Aorta (tissue), 5 donors: ENCODE measurements at regions not wholly inside any gene's neighbourhood (a gene's known extent, or its start where the extent isn't known, plus 50 kb on each side); places are given as distances from the start of the nearest gene placed in this dataset.

Experiments used
- ATAC-seq: fragments of 200-7000 bp; cut with Tn5 transposase; one replicate; pipeline ENCODE4 v1.9.1; 2022; ENCODE audit warnings: moderate library complexity; ENCODE audit not compliant: low FRiP score
- DNase-seq, 2 donors: peaks; one replicate each; pipeline ENCODE4 v3.0.0-alpha.2; 2020
- H3K27ac ChIP-seq, 2 donors: one replicate each; pipeline ENCODE4 v1.5.1; 2013; ENCODE audit warnings: low read length in 2 of 2, mild to moderate bottlenecking in 2 of 2, moderate library complexity in 2 of 2, control low read depth in 1 of 2, inconsistent platforms in 1 of 2, low read depth in 1 of 2
- H3K27me3 ChIP-seq, 2 donors: one replicate each; pipeline ENCODE4 v1.6.1; 2013; ENCODE audit warnings: control low read depth in 1 of 2, low read length in 1 of 2, mild to moderate bottlenecking in 1 of 2, moderate library complexity in 1 of 2; ENCODE audit not compliant: insufficient read depth in 2 of 2, control insufficient read depth in 1 of 2
- H3K36me3 ChIP-seq, 2 donors: one replicate each; pipeline ENCODE4 v1.6.1; 2013; ENCODE audit warnings: control low read depth in 1 of 2, low read length in 1 of 2, mild to moderate bottlenecking in 1 of 2; ENCODE audit not compliant: insufficient read depth in 2 of 2, control insufficient read depth in 1 of 2
- H3K4me1 ChIP-seq, 2 donors: one replicate each; pipeline ENCODE4 v1.6.1; 2013; ENCODE audit warnings: low read length in 2 of 2, control low read depth in 1 of 2, mild to moderate bottlenecking in 1 of 2, moderate library complexity in 1 of 2; ENCODE audit not compliant: insufficient read depth in 2 of 2, control insufficient read depth in 1 of 2
- H3K4me3 ChIP-seq, 2 donors: one replicate each; pipeline ENCODE4 v1.5.1; 2013; ENCODE audit warnings: low read length in 2 of 2, control low read depth in 1 of 2, mild to moderate bottlenecking in 1 of 2
- H3K9me3 ChIP-seq: one replicate; pipeline ENCODE4 v1.6.1; 2013; ENCODE audit warnings: mild to moderate bottlenecking, low read length; ENCODE audit not compliant: control insufficient read depth
- WGBS, 2 donors: extraction: QIAGEN DNeasy Blood & Tissue Kit; methylation state at CpG; one replicate each; pipeline ENCODE4 v1.1.7; 2013; 5-methylcytosine and 5-hydroxymethylcytosine counted together
- intact Hi-C, 2 donors: fragments of 100-400 bp; cut with DNase I; formaldehyde crosslinking; loops; one replicate each; pipeline versions ENCODE4 v1.14.2 to v1.15.0; 2022
- donor health status: healthy with polysubstance abuse.
- donor health status: Bipolar disorder and iron deficiency.
- donor health status: DM: no; HTN: no; CAD: no.
- donor health status: DM: no; HTN: no; CAD: no.
- donor health status: DM: yes; HTN: yes; CAD: no.

DNA sequence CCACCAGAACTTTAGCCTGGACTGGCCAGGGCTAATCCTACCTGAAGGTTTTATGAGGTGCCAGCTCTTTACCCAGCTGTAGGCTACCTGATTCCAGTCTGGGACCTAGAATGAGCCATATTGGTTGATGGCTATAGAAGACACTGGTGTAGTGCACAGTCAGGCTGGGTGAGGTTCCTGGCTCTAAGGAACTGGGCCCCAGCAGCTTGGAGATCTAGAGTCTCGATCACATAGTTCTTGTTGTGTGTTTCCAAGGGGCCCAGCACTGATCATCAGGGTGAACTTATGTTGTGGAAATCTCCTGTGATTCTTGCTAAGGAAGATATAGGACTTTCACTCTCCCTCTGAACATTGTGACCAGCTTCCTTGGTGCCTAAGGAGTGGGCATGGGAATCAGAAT, 236.3 kb downstream of the ZNF536 start:
- ATAC-seq = no peak
- intact Hi-C loops = no loop called here
- 80 to 84% methylated on average over 1 of the region's 1 CpG for WGBS, 2 donors

More for the DNA sequence above, 236.3 kb downstream of the ZNF536 start:
- Histone ChIP-seq H3K4me3 (no peak overlapping the region), H3K27me3 (no peaks in the 10 kb centered on the region), H3K36me3 (no peaks in the 10 kb centered on the region), H3K4me1 (no peaks in the 10 kb centered on the region), H3K9me3 (no peaks in the 10 kb centered on the region), H3K27ac (no peak overlapping the region)
- DNase-seq = no peak
